ENCODE measurements at regions not wholly inside any gene's neighbourhood (a gene's known extent, or its start where the extent isn't known, plus 50 kb on each side); places are given as distances from the start of the nearest gene placed in this dataset.

DNA sequence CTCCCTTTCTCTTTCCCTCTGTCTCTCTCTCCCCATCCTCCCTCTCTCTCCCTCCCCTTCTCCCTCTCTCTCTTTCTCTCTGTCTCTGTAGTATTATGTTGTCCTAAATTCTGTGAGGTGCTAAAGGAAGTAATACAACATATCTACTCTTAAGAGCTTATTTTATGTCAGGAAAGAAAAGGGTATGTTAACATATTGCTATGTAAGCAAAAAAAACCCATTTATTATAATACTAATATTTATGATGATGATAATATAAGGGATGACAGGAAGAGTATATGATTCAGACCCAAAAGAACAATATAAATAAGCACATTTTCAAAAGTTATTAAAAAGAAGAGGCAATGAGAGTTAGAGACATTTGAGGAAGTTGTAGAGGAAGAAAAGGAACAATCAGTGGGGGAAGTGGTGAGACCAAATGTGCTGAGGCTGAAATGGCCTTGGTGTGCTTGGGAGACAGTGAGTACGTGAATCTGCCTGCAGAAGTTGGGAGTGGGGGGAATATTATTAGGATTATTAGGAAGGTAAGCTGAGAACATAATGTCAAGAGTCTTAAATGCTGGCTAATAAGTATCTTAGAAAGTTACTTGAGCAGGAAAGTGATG lies 303.6 kb upstream of the FERMT1 start:
- TF ChIP-seq, protein P1, sequence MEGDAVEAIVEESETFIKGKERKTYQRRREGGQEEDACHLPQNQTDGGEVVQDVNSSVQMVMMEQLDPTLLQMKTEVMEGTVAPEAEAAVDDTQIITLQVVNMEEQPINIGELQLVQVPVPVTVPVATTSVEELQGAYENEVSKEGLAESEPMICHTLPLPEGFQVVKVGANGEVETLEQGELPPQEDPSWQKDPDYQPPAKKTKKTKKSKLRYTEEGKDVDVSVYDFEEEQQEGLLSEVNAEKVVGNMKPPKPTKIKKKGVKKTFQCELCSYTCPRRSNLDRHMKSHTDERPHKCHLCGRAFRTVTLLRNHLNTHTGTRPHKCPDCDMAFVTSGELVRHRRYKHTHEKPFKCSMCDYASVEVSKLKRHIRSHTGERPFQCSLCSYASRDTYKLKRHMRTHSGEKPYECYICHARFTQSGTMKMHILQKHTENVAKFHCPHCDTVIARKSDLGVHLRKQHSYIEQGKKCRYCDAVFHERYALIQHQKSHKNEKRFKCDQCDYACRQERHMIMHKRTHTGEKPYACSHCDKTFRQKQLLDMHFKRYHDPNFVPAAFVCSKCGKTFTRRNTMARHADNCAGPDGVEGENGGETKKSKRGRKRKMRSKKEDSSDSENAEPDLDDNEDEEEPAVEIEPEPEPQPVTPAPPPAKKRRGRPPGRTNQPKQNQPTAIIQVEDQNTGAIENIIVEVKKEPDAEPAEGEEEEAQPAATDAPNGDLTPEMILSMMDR (IDR thresholded peaks at IDR 0.05), result no peak
- TF ChIP-seq POLR2A (IDR thresholded peaks at IDR 0.05), result no peak
